ENCODE measurements at regions not wholly inside any gene's neighbourhood (a gene's known extent, or its start where the extent isn't known, plus 50 kb on each side); places are given as distances from the start of the nearest gene placed in this dataset.

DNA sequence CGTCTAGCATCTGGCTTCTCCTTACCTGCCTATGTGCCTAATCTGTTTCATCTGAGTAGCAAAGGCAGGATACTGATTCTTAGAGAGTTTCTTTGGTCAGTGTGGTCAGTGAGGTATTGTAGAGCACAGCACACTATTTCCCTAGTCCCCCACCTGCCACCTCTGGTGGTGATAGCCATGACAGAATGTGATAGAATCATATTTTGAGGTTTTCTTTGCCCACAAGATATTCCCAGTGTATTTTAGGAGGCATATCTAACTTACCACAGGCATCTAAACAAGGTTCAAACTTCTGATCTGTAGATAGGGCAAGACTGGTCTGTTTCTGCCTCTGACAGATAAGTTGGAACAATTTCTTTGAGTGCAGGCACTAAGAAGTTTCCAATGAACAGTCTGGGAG, 188.0 kb downstream of the SOX2 start:
- Histone ChIP-seq H3K4me1 (ENCODE audit: insufficient read depth, low read length, poor library complexity, severe bottlenecking) (no peaks in the 10 kb centered on the region), H3K9me3 (ENCODE audit: low read depth, low read length, poor library complexity, severe bottlenecking) (no peaks in the 10 kb centered on the region), H3K27ac (ENCODE audit: low read depth, low read length, poor library complexity, severe bottlenecking) (no peak overlapping the region), H3K4me3 (ENCODE audit: low read depth, low read length, poor library complexity, severe bottlenecking) (no peak overlapping the region), H3K27me3 (replicated peaks; ENCODE audit: insufficient read depth, low read depth, low read length, poor library complexity) (no peaks in the 10 kb centered on the region), H3K36me3 (ENCODE audit: insufficient read depth, low read length, poor library complexity, severe bottlenecking) (no peaks in the 10 kb centered on the region)
- intact Hi-C loops (cut with micrococcal nuclease; ENCODE audit: unreplicated experiment): no loop called here
- no peak for DNase-seq (ENCODE audit: low spot score)
- ChIA-PET POLR2A (ENCODE audit: low non-redundant PET) (no interaction called here), CTCF (no interaction called here)
- TF ChIP-seq, protein P1, sequence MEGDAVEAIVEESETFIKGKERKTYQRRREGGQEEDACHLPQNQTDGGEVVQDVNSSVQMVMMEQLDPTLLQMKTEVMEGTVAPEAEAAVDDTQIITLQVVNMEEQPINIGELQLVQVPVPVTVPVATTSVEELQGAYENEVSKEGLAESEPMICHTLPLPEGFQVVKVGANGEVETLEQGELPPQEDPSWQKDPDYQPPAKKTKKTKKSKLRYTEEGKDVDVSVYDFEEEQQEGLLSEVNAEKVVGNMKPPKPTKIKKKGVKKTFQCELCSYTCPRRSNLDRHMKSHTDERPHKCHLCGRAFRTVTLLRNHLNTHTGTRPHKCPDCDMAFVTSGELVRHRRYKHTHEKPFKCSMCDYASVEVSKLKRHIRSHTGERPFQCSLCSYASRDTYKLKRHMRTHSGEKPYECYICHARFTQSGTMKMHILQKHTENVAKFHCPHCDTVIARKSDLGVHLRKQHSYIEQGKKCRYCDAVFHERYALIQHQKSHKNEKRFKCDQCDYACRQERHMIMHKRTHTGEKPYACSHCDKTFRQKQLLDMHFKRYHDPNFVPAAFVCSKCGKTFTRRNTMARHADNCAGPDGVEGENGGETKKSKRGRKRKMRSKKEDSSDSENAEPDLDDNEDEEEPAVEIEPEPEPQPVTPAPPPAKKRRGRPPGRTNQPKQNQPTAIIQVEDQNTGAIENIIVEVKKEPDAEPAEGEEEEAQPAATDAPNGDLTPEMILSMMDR (conservative IDR thresholded peaks at IDR 0.05; ENCODE audit: low read depth, low read length): no peak
- no peak for TF ChIP-seq EZH2 (IDR thresholded peaks at IDR 0.05; ENCODE audit: borderline replicate concordance, low read depth, low read length, poor library complexity, severe bottlenecking)
- no TSS peak for BruUV-seq (replicated peaks)

DNA sequence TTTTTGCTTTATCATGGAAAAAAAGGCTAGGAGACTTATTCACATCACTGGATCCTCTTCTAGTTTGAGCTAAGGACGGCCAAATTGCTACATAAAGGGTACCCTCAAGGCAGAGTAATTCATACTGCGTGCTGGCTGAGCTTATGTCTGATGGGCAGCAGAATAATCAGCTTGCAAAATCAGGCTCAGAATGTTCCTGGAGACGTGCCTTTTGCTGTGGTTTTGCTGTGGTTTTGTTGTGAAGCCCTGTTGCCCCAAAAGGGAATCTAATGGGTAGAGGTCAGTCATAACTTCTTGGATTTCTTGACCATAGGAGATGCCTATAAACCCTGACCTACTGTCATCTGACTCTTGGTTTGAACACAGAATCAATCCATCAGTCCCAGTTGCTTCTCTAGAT, 189.9 kb downstream of the SOX2 start:
- no TSS peak for BruUV-seq (replicated peaks)
- ChIA-PET CTCF (no interaction called here), POLR2A (ENCODE audit: low non-redundant PET) (no interaction called here)
- intact Hi-C loops (cut with micrococcal nuclease; ENCODE audit: unreplicated experiment): no loop called here
- Histone ChIP-seq H3K36me3 (ENCODE audit: insufficient read depth, low read length, poor library complexity, severe bottlenecking) (no peaks in the 10 kb centered on the region), H3K9me3 (ENCODE audit: low read depth, low read length, poor library complexity, severe bottlenecking) (no peaks in the 10 kb centered on the region), H3K27me3 (replicated peaks; ENCODE audit: insufficient read depth, low read depth, low read length, poor library complexity) (no peaks in the 10 kb centered on the region), H3K27ac (ENCODE audit: low read depth, low read length, poor library complexity, severe bottlenecking) (no peak overlapping the region), H3K4me1 (ENCODE audit: insufficient read depth, low read length, poor library complexity, severe bottlenecking) (no peaks in the 10 kb centered on the region), H3K4me3 (ENCODE audit: low read depth, low read length, poor library complexity, severe bottlenecking) (no peak overlapping the region)
- TF ChIP-seq, protein P1 (conservative IDR thresholded peaks at IDR 0.05; ENCODE audit: low read depth, low read length): no peak
- TF ChIP-seq EZH2 (IDR thresholded peaks at IDR 0.05; ENCODE audit: borderline replicate concordance, low read depth, low read length, poor library complexity, severe bottlenecking): no peak
- no peak for DNase-seq (ENCODE audit: low spot score)

DNA sequence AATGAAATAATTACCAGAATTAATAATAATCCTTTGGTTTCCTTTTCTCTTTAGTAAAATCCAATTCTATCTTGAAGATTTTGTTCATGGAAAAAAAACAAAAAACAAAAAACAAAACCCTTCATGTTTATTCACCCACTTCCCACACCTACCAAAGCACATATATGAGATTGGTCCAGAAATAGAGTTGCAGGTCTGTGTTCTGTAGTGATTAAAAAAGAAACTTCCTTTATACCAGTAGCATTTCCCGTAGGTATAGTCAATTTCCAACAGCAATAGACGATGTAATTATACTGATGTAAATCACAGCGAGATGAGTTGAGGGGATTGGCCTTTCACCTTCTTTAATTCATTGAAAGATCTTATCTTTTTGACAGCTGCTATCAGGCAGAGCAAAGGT, 194.6 kb downstream of the SOX2 start:
- no peak overlapping the region for H3K27ac ChIP-seq (ENCODE audit: low read depth, low read length, poor library complexity, severe bottlenecking)
- TF ChIP-seq, protein P1 (conservative IDR thresholded peaks at IDR 0.05; ENCODE audit: low read depth, low read length): no peak
- TF ChIP-seq EZH2 (IDR thresholded peaks at IDR 0.05; ENCODE audit: borderline replicate concordance, low read depth, low read length, poor library complexity, severe bottlenecking): no peak
- intact Hi-C loops (cut with micrococcal nuclease; ENCODE audit: unreplicated experiment): no loop called here
- CTCF ChIA-PET: no interaction called here
- no peaks in the 10 kb centered on the region for H3K36me3 ChIP-seq (ENCODE audit: insufficient read depth, low read length, poor library complexity, severe bottlenecking)
- DNase-seq (ENCODE audit: low spot score): no peak
- no TSS peak for BruUV-seq (replicated peaks)
- POLR2A ChIA-PET (ENCODE audit: low non-redundant PET): no interaction called here
- peaks cover 5% of the 10 kb centered on the region for H3K4me1 ChIP-seq (ENCODE audit: insufficient read depth, low read length, poor library complexity, severe bottlenecking)
- no peaks in the 10 kb centered on the region for H3K9me3 ChIP-seq (ENCODE audit: low read depth, low read length, poor library complexity, severe bottlenecking)
- H3K27me3 ChIP-seq (replicated peaks; ENCODE audit: insufficient read depth, low read depth, low read length, poor library complexity): no peaks in the 10 kb centered on the region
- H3K4me3 ChIP-seq (ENCODE audit: low read depth, low read length, poor library complexity, severe bottlenecking): no peak overlapping the region
